SU-DHL-6 (cell line): ENCODE measurements at regions not wholly inside any gene's neighbourhood (a gene's known extent, or its start where the extent isn't known, plus 50 kb on each side); places are given as distances from the start of the nearest gene placed in this dataset.

Source experiments
- CTCF ChIP-seq: fragments of 200-600 bp; sonication (generic); IDR thresholded peaks from one replicate; pipeline ENCODE4 v1.5.1; 2017; ENCODE audit warnings: antibody characterized with exemption, mild to moderate bottlenecking, low read length, moderate library complexity; ENCODE audit not compliant: insufficient read depth, poor library complexity, severe bottlenecking
- EZH2phosphoT487 ChIP-seq: fragments of 200-600 bp; sonication (generic), shearing (Covaris generic); conservative IDR thresholded peaks from 2 replicates; pipeline ENCODE4 v1.6.1; 2018; ENCODE audit warnings: mild to moderate bottlenecking, antibody characterized with exemption, low read length, moderate library complexity, mixed read lengths

GRCh38 chr4:31075969-31076368, 355.8 kb downstream of the PCDH7 start:
- TF ChIP-seq CTCF (no peak), EZH2phosphoT487 (no peak)
